ENCODE measurements at regions not wholly inside any gene's neighbourhood (a gene's known extent, or its start where the extent isn't known, plus 50 kb on each side); places are given as distances from the start of the nearest gene placed in this dataset.
"Not testable (repeated sequence)": the region's sequence is repeated elsewhere in the genome, so short reads cannot be mapped to it uniquely, and the experiment has no call there.

GRCh38 chr3:107942244-107942643 is 148.6 kb downstream of the CD47 start:
- DNase-seq (ENCODE audit: low read depth), result no peak

DNA sequence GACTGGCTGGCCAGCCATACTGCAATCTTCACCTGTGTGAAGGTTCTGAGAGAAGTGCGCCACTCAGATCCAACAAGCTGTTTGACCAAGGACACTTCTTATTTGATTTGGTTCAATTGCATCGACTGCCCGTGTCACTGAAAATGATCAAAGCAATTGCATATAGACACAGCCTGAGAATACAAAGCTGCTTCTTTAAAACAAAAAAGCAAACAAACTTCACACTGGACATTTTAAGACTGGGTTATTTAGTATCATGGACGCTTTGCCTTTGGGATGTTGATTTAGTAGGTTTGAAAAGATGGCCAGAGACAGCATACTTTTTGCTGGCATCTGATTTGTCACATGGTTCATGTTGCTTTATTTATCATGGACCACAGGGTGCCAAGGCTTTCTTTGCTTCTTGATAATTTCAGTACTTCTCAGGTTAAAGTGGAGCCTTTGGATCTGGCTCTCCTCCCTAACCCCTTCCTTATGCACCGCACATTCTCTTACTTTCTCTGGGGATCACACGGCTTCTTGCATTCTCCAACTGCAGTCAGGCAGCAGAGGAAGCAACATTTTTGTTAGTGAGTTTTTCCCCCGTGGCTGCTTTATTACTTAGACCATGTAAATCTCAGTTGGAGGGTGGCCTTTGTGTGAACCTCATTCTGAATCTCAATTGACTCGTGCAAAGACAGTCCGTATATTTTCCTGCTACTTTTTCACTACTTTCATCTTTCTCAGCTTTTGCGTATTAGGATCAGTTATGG is 151.0 kb downstream of the CD47 start:
- no peak for DNase-seq (ENCODE audit: low read depth)

GRCh38 chr3:107938143-107938542 is 152.7 kb downstream of the CD47 start:
- no peak for DNase-seq (ENCODE audit: low read depth)

DNA sequence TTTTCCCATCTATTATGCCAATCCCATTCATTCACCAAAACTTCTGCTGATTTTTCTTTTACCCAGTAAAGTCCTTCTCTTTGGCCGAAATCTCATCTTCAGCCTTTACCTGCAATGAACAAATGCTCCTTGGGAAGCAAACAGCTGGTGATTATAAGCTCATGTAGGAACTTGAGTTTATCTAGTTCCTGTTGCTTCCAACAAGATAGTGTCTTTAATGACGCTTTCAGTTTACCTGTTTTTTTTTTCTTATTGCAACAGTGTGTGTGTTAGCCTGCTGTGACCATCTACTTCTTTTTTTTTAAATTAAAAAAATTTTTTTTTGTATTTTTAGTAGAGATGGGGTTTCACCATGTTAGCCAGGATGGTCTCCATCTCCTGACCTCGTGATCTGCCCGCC is 156.0 kb downstream of the CD47 start:
- no peak for DNase-seq (ENCODE audit: low read depth)

- DNase-seq (ENCODE audit: low read depth), result no peak
Measured at GRCh38 chr3:107933450-107933849, 157.4 kb downstream of the CD47 start.

DNA sequence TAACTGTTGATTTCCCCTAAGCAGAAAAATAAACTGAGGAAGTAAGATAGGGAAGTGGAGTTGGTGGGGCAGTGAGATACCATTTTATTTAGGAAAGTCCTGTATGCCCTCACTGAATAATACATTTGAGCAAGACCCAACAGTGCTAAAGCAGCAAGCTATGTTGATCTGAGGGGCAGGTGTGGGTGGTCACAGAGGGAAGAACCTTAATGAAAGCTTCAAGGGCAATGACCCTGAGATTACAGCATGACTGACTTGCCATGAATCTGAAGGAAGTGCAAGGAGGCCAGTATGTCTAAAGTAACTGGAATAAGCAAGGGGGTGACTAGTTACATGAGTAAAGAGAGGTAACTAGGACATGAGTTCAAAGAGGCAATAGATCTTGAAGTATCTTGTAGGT is 159.5 kb downstream of the CD47 start:
- DNase-seq (ENCODE audit: low read depth), result no peak

DNA sequence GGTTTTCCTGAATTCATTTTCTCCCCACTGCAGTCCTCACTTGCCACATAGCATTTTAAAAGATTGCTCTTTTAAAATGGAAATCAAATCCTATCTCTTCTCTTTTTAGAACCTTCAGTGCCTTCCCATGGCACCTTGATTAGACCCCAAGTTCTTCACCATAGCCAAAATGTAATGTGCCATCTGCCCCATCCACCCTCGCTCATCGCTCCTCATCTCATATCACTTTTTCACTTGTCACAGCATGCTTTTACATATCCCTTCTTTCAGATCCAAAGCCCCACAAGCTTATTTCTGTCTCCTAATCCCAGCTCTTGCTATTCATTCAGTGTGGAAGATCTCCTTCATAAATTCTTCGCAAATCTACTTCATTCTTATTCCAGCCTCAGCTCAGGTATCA is 161.7 kb downstream of the CD47 start:
- no peak for DNase-seq (ENCODE audit: low read depth)

GRCh38 chr3:107928084-107928445 is 162.8 kb downstream of the CD47 start:
- no peak for DNase-seq (ENCODE audit: low read depth)

DNA sequence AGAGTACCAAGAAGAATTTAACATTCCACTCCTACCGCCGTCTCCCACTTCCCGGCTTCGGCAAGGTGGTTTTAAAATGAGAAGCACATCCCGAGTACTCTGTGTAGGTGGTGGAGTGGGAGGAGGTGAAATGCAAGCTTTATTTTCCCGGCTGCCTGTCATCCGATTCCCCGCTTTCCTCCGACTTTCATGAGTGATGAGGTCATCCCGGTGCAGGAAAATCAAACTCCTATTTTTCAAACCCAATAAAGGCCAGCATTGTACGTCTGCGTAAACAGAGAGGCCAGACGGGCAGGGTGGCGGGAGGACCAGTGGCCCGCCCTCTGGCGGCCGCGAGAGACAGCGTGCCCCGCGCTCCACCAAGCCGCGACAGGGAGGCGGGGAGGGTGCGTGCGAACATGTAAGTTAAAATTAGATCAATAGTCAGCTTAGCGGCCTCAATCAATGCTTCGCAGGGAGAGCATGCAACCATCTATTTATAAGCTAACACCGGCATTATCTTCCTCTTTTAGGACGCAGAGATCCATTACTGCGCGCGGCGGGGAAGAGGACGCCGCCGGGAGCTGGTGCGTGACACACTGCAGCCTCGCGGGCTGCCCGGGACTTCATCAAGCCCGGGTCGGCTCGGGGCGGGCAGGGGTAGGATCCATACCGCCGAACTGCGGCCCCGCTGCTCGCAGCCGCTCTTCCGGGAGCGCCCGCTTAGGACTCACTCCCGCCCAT is 163.3 kb downstream of the CD47 start:
- peak; percentile 45 for DNase-seq (ENCODE audit: low read depth)

DNA sequence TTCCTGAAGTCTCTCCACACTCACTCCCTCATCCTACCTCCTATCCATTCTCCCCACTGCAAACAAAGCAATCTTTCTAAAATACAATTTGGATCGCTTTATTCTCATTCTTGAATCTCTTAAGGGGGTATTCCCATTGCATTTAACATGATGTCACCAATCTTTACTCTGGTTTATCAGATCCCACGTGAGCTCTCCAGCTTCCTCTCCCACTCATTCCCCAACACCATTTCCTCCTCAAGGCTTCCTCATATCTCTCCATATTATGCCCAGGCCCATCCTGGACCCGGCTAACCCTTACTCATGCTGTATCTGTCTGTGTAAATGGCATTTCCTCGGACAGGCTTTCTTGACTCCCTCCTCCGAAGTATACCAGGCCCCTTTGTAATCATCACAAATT is 165.0 kb downstream of the CD47 start:
- DNase-seq (ENCODE audit: low read depth), result no peak

DNA sequence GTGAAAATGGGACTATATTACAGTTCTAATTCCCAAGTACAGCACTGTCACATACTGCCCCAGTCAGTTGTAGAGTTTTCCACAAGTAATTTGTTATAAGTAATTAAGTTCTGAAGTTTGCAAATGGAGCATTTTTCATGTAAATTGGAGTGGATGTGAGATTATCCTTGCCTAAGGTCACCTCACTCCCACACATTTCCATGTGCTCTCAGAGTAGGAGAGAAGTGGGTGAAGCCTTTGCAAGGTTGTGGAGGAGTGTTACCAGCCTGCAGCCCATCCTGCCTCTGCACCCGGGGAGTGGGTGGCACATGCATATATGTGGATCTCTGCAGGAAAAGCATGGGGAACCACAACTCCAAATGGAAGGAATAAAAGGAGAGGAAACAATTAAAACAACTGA is 169.8 kb downstream of the CD47 start:
- no peak for DNase-seq (ENCODE audit: low read depth)

DNA sequence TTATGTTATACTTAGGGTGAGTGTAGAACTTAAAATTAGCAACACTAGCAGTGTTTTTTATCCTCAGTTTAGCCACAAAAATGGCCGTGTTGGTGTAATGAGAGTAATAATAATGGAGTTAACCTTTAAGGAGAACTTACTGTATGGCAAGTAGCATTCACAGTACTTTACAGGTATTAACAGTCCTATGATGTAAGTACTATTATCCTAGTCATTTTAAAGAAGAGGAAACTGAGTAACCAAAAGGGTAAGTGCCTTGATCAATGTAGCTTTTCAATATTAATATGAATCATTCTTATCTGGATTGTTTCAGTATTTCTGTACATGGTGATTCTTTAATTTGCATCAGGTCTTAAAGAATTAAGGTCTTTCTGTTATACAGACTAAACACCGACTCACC is 170.3 kb downstream of the CD47 start:
- no peak for DNase-seq (ENCODE audit: low read depth)

DNA sequence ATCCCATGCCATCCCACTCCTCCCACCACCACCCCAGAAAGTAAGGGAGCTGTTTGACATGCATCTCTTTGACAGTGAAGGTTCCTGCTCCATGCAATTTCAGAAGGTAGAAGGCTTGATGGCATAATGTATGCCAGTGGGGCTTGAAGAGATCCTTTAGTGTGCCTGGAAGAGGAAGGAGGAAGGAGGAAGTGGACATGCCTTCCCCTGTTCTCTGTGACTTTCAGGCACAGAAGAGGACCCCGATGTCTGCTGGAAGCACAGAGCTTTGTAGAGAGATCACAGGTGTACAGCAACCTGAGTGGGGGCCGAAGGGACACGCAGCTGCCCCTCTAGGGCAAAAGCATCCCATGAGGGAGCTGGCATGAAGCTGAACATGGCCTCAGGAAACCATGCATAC is 171.6 kb downstream of the CD47 start:
- DNase-seq (ENCODE audit: low read depth), result no peak

DNA sequence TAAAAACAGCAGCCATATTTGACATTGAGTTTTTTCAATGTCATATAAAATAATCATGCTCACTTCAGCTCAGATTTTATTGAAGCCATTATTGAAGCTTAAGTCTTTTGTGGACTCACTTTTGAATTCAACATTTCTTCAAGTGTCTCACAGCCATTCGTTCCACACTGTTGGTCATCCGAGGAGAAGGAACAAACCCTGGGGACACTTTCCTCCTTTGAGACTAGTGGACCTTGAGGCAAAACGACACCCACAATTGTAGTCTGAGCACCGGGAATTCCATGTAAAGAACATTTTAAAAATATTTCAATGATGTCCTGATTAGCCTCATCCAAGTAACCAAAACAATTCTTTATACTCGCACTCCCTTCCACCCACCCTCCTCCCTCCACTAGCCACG is 174.7 kb downstream of the CD47 start:
- no peak for DNase-seq (ENCODE audit: low read depth)

- DNase-seq (ENCODE audit: low read depth), result no peak
Measured at GRCh38 chr3:107915706-107916105, 175.1 kb downstream of the CD47 start.

GRCh38 chr3:107913701-107914100 is 177.1 kb downstream of the CD47 start:
- DNase-seq (ENCODE audit: low read depth), result no peak

DNA sequence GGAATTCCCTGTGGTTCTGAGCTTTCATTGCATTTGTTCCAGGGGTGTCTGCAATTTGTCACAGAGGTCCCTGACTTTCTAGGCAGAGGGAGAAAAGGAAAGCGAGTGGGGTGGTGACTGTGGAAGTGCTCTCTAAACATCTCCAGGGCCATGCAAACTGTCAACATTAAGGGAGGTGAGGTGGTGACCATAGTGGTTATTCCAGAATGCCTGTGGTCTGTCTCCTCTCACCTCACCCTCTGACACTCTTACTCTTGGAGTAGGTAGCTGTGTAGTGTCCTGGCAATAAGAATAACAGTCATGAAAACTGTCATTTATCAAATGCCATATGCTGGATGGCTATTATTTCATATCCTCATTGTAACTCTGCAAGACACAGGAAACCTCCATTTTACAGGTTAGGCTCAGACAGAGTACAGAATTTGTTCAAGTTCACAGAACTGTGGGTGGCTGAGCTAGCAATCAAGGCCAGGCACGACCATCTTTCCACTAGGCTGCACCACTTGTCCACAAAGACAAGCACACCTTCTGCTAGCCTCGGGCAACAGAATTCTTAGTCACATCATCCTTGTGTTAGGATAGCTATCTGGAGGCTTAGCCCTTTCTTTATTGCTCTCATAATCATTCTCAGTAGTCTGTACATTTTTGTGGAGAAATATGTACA is 179.4 kb downstream of the CD47 start:
- DNase-seq (ENCODE audit: low read depth), result no peak

- no peak for DNase-seq (ENCODE audit: low read depth)
Measured at GRCh38 chr3:107910713-107911259, 180.0 kb downstream of the CD47 start.

DNA sequence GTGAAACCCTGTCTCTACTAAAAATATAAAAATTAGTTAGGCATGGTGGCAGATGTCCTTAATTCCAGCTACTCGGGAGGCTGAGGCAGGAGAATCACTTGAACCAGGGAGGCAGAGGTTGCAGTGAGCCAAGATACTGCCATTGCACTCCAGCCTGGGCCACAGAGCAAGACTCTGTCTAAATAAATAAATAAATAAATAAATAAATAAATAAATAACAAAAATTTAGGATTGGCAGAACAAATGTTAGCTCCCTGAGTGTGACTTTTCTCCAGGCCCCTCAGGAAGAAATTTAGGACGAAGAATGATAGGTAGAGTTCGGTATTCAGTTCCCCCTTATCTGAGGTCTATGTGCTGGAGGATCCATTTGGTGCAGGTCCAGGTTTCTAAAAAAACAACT is 181.2 kb downstream of the CD47 start:
- DNase-seq (ENCODE audit: low read depth), result not testable (repeated sequence)

DNA sequence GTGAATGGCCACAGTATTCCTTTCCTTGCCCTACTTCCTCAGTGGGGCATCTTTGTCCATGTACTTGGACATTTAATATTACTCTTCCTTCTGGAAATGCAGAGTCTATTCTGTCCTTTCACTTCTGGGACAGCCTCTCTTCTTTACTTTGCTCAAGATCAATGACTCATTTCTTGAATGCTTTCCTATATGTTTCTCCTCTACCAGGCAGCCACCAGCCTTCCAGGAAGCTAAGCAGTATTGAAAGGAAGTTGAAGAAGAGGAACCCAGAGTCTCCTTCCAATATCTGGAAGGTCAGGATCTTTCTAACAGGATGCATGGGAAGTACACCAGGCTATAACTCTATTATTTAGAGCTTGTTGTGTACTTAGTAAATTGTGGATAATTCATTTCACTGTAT is 182.8 kb downstream of the CD47 start:
- no peak for DNase-seq (ENCODE audit: low read depth)

DNA sequence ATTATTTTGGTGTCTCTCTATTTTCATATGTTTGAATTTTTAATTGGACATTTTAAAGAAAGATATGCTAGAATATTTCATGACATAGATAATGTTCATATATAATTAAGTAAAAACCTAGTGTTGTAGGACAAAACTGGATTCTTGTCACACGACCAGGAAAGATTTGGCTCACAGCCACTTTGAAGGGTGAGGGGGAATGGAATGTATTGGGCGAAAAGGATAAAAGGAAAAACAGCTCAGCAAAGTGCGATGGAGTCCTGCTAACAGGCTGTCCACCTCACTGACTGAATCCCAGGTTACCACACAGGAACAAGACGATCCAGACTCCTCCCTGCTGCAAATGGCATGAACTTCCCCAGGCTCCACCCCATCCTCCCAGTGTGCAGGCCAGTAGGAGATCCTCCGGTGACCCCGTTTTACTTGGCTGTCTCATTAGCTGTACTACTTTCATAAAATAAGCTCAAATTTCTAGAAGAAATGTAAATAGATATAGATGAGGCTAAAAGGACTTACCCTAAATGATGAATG is 186.2 kb downstream of the CD47 start:
- DNase-seq (ENCODE audit: low read depth), result no peak

DNA sequence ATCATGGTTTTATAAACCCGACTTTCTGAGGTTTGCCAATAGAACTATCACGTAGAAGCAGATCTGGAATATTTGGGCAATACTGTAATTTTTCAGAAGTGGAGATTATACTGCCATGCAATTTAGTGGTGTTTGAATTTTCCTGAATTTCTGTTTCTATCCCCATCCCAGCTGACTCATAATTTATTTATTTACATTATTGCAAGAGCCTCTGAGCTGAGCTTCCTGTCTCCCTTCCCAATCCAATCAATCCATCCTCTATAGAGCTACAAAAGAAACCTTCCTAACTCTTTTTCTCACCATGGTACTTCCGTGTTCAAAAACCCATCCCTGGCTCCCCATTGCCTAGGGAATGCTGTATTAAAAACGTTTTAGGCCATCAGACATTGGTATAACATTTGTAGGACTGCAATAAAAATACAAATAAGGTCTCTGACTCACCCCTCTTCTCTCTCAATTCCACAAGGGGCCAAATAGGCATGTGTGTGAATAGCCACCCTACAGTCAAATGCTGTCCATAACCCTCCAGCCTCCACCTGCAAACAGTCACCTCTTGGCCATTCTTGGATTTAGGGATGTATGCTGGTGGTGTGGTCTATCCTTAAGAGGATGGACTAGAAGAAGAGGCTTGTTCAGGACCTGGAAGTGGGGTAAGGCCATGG is 190.7 kb downstream of the CD47 start:
- DNase-seq (ENCODE audit: low read depth), result no peak
